K562 (cell line): ENCODE measurements at regions not wholly inside any gene's neighbourhood (a gene's known extent, or its start where the extent isn't known, plus 50 kb on each side); places are given as distances from the start of the nearest gene placed in this dataset.

ENCODE experiments used
- CEBPB ChIP-seq: fragments of 450-650 bp; IDR thresholded peaks from 2 replicates; pipeline ENCODE4 v1.6.1; 2016; ENCODE audit warnings: missing genetic modification characterization, missing compliant biosample characterization
- ELF4 ChIP-seq: fragments of 450-650 bp; formaldehyde crosslinking; IDR thresholded peaks from 2 replicates; pipeline ENCODE4 v1.4.0; 2022; ENCODE audit warnings: missing genetic modification characterization
- FOXO4 ChIP-seq: fragments of 450-650 bp; formaldehyde crosslinking; IDR thresholded peaks from 2 replicates; pipeline ENCODE4 v1.4.0; 2020; ENCODE audit warnings: mild to moderate bottlenecking, moderate library complexity
- JUND ChIP-seq, 2 experiments: IDR thresholded peaks; 2 replicates in 1 of 2; 3 replicates in 1 of 2; pipeline ENCODE4 v1.6.1; 2011; ENCODE audit warnings: borderline replicate concordance in 2 of 2, low read depth in 2 of 2, low read length in 2 of 2, improper control_type of control experiment in 1 of 2, missing biosample characterization in 1 of 2, missing genetic modification characterization in 1 of 2, missing genetic modification reagents in 1 of 2
- KDM2B ChIP-seq: fragments of 250-450 bp; sonication (Bioruptor Pico); IDR thresholded peaks from 2 replicates; pipeline ENCODE4 v1.8.0; 2021; ENCODE audit warnings: mild to moderate bottlenecking, moderate library complexity
- KLF6 ChIP-seq: fragments of 250-450 bp; sonication (Bioruptor Pico); IDR thresholded peaks from 2 replicates; pipeline ENCODE4 v1.4.0; 2020; ENCODE audit warnings: mild to moderate bottlenecking, moderate library complexity, borderline replicate concordance
- MAZ ChIP-seq, 2 experiments: fragments of 450-650 bp in 1 of 2; sonication (generic) in 1 of 2; formaldehyde crosslinking; IDR thresholded peaks in 1 of 2; conservative IDR thresholded peaks in 1 of 2; 2 replicates each; pipeline versions ENCODE4 v1.4.0 to v1.5.0; 2020; ENCODE audit warnings: mild to moderate bottlenecking in 1 of 2, missing genetic modification reagents in 1 of 2
- MNT ChIP-seq, 2 experiments: fragments of 450-650 bp; conservative IDR thresholded peaks; 2 replicates each; pipeline ENCODE4 v1.6.1; 2017; ENCODE audit warnings: mild to moderate bottlenecking in 2 of 2, moderate library complexity in 2 of 2
- NCOA2 ChIP-seq, 2 experiments: fragments of 450-650 bp; IDR thresholded peaks; 2 replicates each; pipeline ENCODE4 v1.6.1; 2018; ENCODE audit warnings: mild to moderate bottlenecking in 2 of 2, moderate library complexity in 1 of 2; ENCODE audit not compliant: partially characterized antibody in 2 of 2
- NCOA6 ChIP-seq: fragments of 450-650 bp; IDR thresholded peaks from 2 replicates; pipeline ENCODE4 v1.6.1; 2017; ENCODE audit warnings: mild to moderate bottlenecking
- NFRKB ChIP-seq: fragments of 450-650 bp; IDR thresholded peaks from 2 replicates; pipeline ENCODE4 v1.6.1; 2016; ENCODE audit warnings: low read depth
- PHTF2 ChIP-seq: fragments of 250-450 bp; sonication (Bioruptor Pico); IDR thresholded peaks from 2 replicates; pipeline ENCODE4 v1.5.0; 2021; ENCODE audit warnings: mild to moderate bottlenecking
- SMAD2 ChIP-seq: fragments of 150-350 bp; IDR thresholded peaks from 2 replicates; pipeline ENCODE4 v1.6.1; 2014; ENCODE audit warnings: low read depth, mild to moderate bottlenecking, low read length
- SMARCA4 ChIP-seq: fragments of 450-650 bp; IDR thresholded peaks from 2 replicates; pipeline ENCODE4 v1.6.1; 2016
- TEAD1 ChIP-seq, 2 experiments: fragments of 450-650 bp in 1 of 2; sonication (generic) in 1 of 2; formaldehyde crosslinking; IDR thresholded peaks; 2 replicates each; pipeline versions ENCODE4 v1.4.0 to v1.8.0; 2020 to 2022; ENCODE audit warnings: mild to moderate bottlenecking in 2 of 2, missing genetic modification reagents in 1 of 2
- TF ChIP-seq, protein P1 (sequence below), 3 experiments: fragments of 200-800 bp in 1 of 3; fragments of 250-450 bp in 1 of 3; fragments of 450-650 bp in 1 of 3; sonication (Bioruptor Pico) in 1 of 3; sonication (Bioruptor generic) in 1 of 3; formaldehyde crosslinking in 1 of 3; IDR thresholded peaks; 2 replicates each; pipeline versions ENCODE4 v1.6.1 to v1.8.0; 2016 to 2022; ENCODE audit warnings: mild to moderate bottlenecking in 2 of 3, missing genetic modification characterization in 2 of 3, missing compliant biosample characterization in 1 of 3, moderate library complexity in 1 of 3
- TF ChIP-seq, protein P2 (sequence below): fragments of 450-650 bp; conservative IDR thresholded peaks from 2 replicates; pipeline ENCODE4 v1.6.1; 2016; ENCODE audit warnings: missing genetic modification characterization, low read depth, mild to moderate bottlenecking, missing compliant biosample characterization, moderate library complexity

- TF ChIP-seq KLF6 (CRISPR knock-in tag) (0 out of 2 replicates have a peak, but pooled peaks have one; percentile 29), TEAD1 (CRISPR knock-in tag; IDR thresholded peaks at IDR 0.05) (peak in 1 of 2 experiments; percentile 25; a peak in 1 of 4 replicates), JUND (IDR thresholded peaks at IDR 0.05; ENCODE audit: borderline replicate concordance, low read depth, low read length) (peak; percentile 51; the same call in 1 of the 2 replicates), JUND (tag; IDR thresholded peaks at IDR 0.05; ENCODE audit: borderline replicate concordance, low read depth, low read length) (no peak; the same call in 2 of the 3 replicates), MAZ (CRISPR knock-in tag; conservative IDR thresholded peaks at IDR 0.05 in 1 of 2, IDR thresholded peaks at IDR 0.05 in 1 of 2) (peak in 1 of 2 experiments; percentile 59; a peak in 2 of 4 replicates), MNT (conservative IDR thresholded peaks at IDR 0.05) (peak; percentile 27 to 36; a peak in 2 of 4 replicates), SMARCA4 (peak; percentile 52), NCOA6 (no peak), NFRKB (peak; percentile 42; the same call in 1 of the 2 replicates), CEBPB (tag) (0 out of 2 replicates have a peak, but pooled peaks have one; percentile 29), KDM2B (no peak), ELF4 (CRISPR knock-in tag) (0 out of 2 replicates have a peak, but pooled peaks have one; percentile 47), NCOA2 (IDR thresholded peaks at IDR 0.05; ENCODE audit: partially characterized antibody in 2 of 2) (peak in 1 of 2 experiments; percentile 11), FOXO4 (no peak), SMAD2 (no peak), PHTF2 (CRISPR knock-in tag) (no peak)
- TF ChIP-seq, protein P1, sequence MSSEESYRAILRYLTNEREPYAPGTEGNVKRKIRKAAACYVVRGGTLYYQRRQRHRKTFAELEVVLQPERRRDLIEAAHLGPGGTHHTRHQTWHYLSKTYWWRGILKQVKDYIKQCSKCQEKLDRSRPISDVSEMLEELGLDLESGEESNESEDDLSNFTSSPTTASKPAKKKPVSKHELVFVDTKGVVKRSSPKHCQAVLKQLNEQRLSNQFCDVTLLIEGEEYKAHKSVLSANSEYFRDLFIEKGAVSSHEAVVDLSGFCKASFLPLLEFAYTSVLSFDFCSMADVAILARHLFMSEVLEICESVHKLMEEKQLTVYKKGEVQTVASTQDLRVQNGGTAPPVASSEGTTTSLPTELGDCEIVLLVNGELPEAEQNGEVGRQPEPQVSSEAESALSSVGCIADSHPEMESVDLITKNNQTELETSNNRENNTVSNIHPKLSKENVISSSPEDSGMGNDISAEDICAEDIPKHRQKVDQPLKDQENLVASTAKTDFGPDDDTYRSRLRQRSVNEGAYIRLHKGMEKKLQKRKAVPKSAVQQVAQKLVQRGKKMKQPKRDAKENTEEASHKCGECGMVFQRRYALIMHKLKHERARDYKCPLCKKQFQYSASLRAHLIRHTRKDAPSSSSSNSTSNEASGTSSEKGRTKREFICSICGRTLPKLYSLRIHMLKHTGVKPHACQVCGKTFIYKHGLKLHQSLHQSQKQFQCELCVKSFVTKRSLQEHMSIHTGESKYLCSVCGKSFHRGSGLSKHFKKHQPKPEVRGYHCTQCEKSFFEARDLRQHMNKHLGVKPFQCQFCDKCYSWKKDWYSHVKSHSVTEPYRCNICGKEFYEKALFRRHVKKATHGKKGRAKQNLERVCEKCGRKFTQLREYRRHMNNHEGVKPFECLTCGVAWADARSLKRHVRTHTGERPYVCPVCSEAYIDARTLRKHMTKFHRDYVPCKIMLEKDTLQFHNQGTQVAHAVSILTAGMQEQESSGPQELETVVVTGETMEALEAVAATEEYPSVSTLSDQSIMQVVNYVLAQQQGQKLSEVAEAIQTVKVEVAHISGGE (CRISPR knock-in tag; IDR thresholded peaks at IDR 0.05), result peak in 1 of 3 experiments; percentile 96; a peak in 2 of 6 replicates
- TF ChIP-seq, protein P2, sequence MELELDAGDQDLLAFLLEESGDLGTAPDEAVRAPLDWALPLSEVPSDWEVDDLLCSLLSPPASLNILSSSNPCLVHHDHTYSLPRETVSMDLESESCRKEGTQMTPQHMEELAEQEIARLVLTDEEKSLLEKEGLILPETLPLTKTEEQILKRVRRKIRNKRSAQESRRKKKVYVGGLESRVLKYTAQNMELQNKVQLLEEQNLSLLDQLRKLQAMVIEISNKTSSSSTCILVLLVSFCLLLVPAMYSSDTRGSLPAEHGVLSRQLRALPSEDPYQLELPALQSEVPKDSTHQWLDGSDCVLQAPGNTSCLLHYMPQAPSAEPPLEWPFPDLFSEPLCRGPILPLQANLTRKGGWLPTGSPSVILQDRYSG, result no peak
These were observed 200.7 kb downstream of the BCAS1 start (continued) for GRCh38 chr20:53869466-53870258.
